ENCODE measurements at regions not wholly inside any gene's neighbourhood (a gene's known extent, or its start where the extent isn't known, plus 50 kb on each side); places are given as distances from the start of the nearest gene placed in this dataset.

- DNase-seq: no peak
Measured at GRCh38 chr9:106287091-106287631, 575.8 kb upstream of the ZNF462 start.

GRCh38 chr9:106287731-106288130 lies 575.2 kb upstream of the ZNF462 start:
- DNase-seq: no peak

- no peak for DNase-seq
Measured at GRCh38 chr9:106288689-106289088, 574.3 kb upstream of the ZNF462 start.

GRCh38 chr9:106291786-106292185 lies 571.2 kb upstream of the ZNF462 start:
- DNase-seq: no peak

- DNase-seq: no peak
Measured at GRCh38 chr9:106296426-106296825, 566.5 kb upstream of the ZNF462 start.

GRCh38 chr9:106298997-106299396 lies 564.0 kb upstream of the ZNF462 start:
- no peak for DNase-seq

GRCh38 chr9:106304401-106304920 lies 558.5 kb upstream of the ZNF462 start:
- no peak for DNase-seq

- no peak for DNase-seq
Measured at GRCh38 chr9:106305428-106306133, 557.4 kb upstream of the ZNF462 start.

- DNase-seq: no peak
Measured at GRCh38 chr9:106307670-106308069, 555.3 kb upstream of the ZNF462 start.

- DNase-seq: no peak
Measured at GRCh38 chr9:106309925-106310324, 553.0 kb upstream of the ZNF462 start.

GRCh38 chr9:106310782-106311181 lies 552.2 kb upstream of the ZNF462 start:
- no peak for DNase-seq

GRCh38 chr9:106312906-106313305 lies 550.1 kb upstream of the ZNF462 start:
- DNase-seq: no peak

- no peak for DNase-seq
Measured at GRCh38 chr9:106314476-106314875, 548.5 kb upstream of the ZNF462 start.

GRCh38 chr9:106321394-106322180 lies 541.4 kb upstream of the ZNF462 start:
- peak; percentile 57 for DNase-seq

GRCh38 chr9:106322706-106323245 lies 540.2 kb upstream of the ZNF462 start:
- DNase-seq: no peak

GRCh38 chr9:106324053-106324585 lies 538.8 kb upstream of the ZNF462 start:
- no peak for DNase-seq

- DNase-seq: no peak
Measured at GRCh38 chr9:106324591-106325280, 538.2 kb upstream of the ZNF462 start.

- DNase-seq: no peak
Measured at GRCh38 chr9:106326493-106326892, 536.5 kb upstream of the ZNF462 start.

GRCh38 chr9:106333481-106333880 lies 529.5 kb upstream of the ZNF462 start:
- peak; percentile 83 for DNase-seq

GRCh38 chr9:106334081-106334480 lies 528.9 kb upstream of the ZNF462 start:
- DNase-seq: no peak

- DNase-seq: no peak
Measured at GRCh38 chr9:106339882-106340281, 523.1 kb upstream of the ZNF462 start.

GRCh38 chr9:106350777-106351176 lies 512.2 kb upstream of the ZNF462 start:
- DNase-seq: no peak

GRCh38 chr9:106356924-106357323 lies 506.0 kb upstream of the ZNF462 start:
- DNase-seq: no peak

Measured in NCI-H1436 (cell line).